ENCODE measurements at regions not wholly inside any gene's neighbourhood (a gene's known extent, or its start where the extent isn't known, plus 50 kb on each side); places are given as distances from the start of the nearest gene placed in this dataset.

DNA sequence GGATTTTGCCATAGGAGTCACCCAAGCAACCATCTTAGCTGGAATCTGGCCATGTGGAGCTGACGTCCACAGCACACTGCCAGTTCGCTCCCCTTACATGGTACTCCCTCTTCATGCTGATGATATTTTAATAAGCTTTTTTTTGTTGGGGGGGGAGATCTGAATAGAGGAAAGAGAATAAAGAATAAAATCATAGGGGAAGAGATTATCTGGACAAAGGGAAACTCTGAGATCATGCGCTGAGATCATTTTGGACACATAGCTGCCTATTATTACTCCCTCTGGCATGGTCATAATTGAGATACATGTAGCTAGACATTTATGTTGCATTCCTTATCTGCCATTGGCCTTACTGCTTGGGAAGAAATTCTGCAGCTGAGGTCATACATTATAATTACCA lies 282.7 kb downstream of the HTR7 start:
- no peaks in the 10 kb centered on the region for H3K36me3 ChIP-seq (ENCODE audit: control insufficient read depth in 5 of 5, insufficient read depth in 5 of 5, low read length in 5 of 5)
- H3K4me1 ChIP-seq (ENCODE audit: control insufficient read depth in 5 of 5, insufficient read depth in 5 of 5, low read length in 5 of 5), result no peaks in the 10 kb centered on the region
- no peak overlapping the region for H3K27ac ChIP-seq (ENCODE audit: low read depth, low read length)
- H3K9me3 ChIP-seq (ENCODE audit: control insufficient read depth in 5 of 5, low read length in 5 of 5), result no peaks in the 10 kb centered on the region
- H3K9ac ChIP-seq (ENCODE audit: low read length in 5 of 5), result no peak overlapping the region
- H3K4me3 ChIP-seq (ENCODE audit: low read depth in 1 of 5, low read length in 5 of 5), result no peak overlapping the region
- peaks cover 0 to 3% (median 0%) of the 10 kb centered on the region in 5 donors for H3K27me3 ChIP-seq (ENCODE audit: control insufficient read depth in 5 of 5, insufficient read depth in 4 of 5, low read length in 5 of 5)

GRCh38 chr10:90577569-90577968 lies 280.3 kb downstream of the HTR7 start:
- Histone ChIP-seq H3K9ac (ENCODE audit: low read length in 5 of 5) (no peak overlapping the region), H3K4me1 (ENCODE audit: control insufficient read depth in 5 of 5, insufficient read depth in 5 of 5, low read length in 5 of 5) (no peaks in the 10 kb centered on the region), H3K36me3 (ENCODE audit: control insufficient read depth in 5 of 5, insufficient read depth in 5 of 5, low read length in 5 of 5) (no peaks in the 10 kb centered on the region), H3K4me3 (ENCODE audit: low read depth in 1 of 5, low read length in 5 of 5) (no peak overlapping the region), H3K27ac (ENCODE audit: low read depth, low read length) (no peak overlapping the region), H3K9me3 (ENCODE audit: control insufficient read depth in 5 of 5, low read length in 5 of 5) (no peaks in the 10 kb centered on the region), H3K27me3 (ENCODE audit: control insufficient read depth in 5 of 5, insufficient read depth in 4 of 5, low read length in 5 of 5) (peaks cover 0 to 3% (median 0%) of the 10 kb centered on the region in 5 donors)

DNA sequence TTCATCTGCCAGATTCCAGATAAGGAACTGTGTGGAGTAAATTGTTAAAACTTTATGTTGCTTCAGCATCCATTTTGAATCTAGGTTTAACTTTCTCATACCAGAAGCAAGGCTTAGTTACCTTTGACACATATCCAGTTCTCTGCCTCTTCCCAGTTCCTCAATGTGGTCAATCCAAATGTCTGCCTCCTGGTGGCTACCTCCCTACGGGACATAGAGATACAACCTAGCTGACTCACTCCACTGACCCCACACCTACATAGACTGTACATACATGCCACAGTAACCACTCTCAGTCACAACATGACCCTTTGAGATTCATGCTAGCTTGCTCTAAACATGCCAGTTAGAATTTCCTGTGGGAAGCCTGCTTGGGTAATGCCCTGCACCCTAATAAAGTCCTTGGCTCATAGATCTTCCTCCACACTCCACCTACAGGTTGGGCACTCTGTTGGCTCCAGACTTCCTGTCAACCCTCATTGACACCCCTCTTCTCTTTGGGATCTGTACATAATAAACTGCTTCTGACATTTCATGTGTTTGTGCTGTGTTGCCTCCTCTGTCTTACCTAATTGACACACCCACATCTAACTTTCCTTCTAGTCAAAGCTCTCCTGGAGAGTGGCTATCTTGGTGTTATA lies 278.1 kb downstream of the HTR7 start:
- H3K36me3 ChIP-seq (ENCODE audit: control insufficient read depth in 5 of 5, insufficient read depth in 5 of 5, low read length in 5 of 5), result no peaks in the 10 kb centered on the region
- no peaks in the 10 kb centered on the region for H3K9me3 ChIP-seq (ENCODE audit: control insufficient read depth in 5 of 5, low read length in 5 of 5)
- no peaks in the 10 kb centered on the region for H3K27me3 ChIP-seq (ENCODE audit: control insufficient read depth in 5 of 5, insufficient read depth in 4 of 5, low read length in 5 of 5)
- no peaks in the 10 kb centered on the region for H3K4me1 ChIP-seq (ENCODE audit: control insufficient read depth in 5 of 5, insufficient read depth in 5 of 5, low read length in 5 of 5)
- no peak overlapping the region for H3K4me3 ChIP-seq (ENCODE audit: low read depth in 1 of 5, low read length in 5 of 5)
- no peak overlapping the region for H3K27ac ChIP-seq (ENCODE audit: low read depth, low read length)
- H3K9ac ChIP-seq (ENCODE audit: low read length in 5 of 5), result no peak overlapping the region

GRCh38 chr10:90583416-90583815 lies 274.4 kb downstream of the HTR7 start:
- H3K4me1 ChIP-seq (ENCODE audit: control insufficient read depth in 5 of 5, insufficient read depth in 5 of 5, low read length in 5 of 5), result no peaks in the 10 kb centered on the region
- no peak overlapping the region for H3K27ac ChIP-seq (ENCODE audit: low read depth, low read length)
- no peak overlapping the region for H3K9ac ChIP-seq (ENCODE audit: low read length in 5 of 5)
- H3K9me3 ChIP-seq (ENCODE audit: control insufficient read depth in 5 of 5, low read length in 5 of 5), result no peaks in the 10 kb centered on the region
- no peak overlapping the region for H3K4me3 ChIP-seq (ENCODE audit: low read depth in 1 of 5, low read length in 5 of 5)
- peaks cover 0 to 3% (median 0%) of the 10 kb centered on the region in 5 donors for H3K27me3 ChIP-seq (ENCODE audit: control insufficient read depth in 5 of 5, insufficient read depth in 4 of 5, low read length in 5 of 5)
- H3K36me3 ChIP-seq (ENCODE audit: control insufficient read depth in 5 of 5, insufficient read depth in 5 of 5, low read length in 5 of 5), result no peaks in the 10 kb centered on the region

DNA sequence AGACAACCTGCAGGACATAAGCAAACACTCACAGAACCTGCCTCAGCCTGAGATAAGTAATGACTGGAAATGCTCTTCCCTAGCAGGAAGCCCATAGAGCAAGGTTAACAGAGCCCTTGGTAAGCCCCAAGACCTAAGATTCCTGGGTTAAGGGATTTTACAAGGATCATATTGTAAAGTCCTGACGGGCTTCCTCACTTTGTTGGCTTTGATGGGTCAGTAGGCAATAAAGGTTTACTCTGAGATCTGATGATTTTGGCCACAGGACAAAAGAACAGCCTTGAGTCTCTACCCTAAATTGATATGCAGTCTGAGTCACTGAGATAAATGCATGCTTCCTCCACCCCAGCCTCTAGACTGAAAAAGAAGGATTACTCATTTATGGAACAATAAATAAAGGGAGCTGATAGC lies 270.8 kb downstream of the HTR7 start:
- Histone ChIP-seq H3K4me3 (ENCODE audit: low read depth in 1 of 5, low read length in 5 of 5) (no peak overlapping the region), H3K27me3 (ENCODE audit: control insufficient read depth in 5 of 5, insufficient read depth in 4 of 5, low read length in 5 of 5) (peaks cover 0 to 3% (median 0%) of the 10 kb centered on the region in 5 donors), H3K4me1 (ENCODE audit: control insufficient read depth in 5 of 5, insufficient read depth in 5 of 5, low read length in 5 of 5) (peaks cover 0 to 5% (median 0%) of the 10 kb centered on the region in 5 donors)

GRCh38 chr10:90587561-90587960 lies 270.3 kb downstream of the HTR7 start:
- H3K27ac ChIP-seq (ENCODE audit: low read depth, low read length), result no peak overlapping the region
- no peaks in the 10 kb centered on the region for H3K9me3 ChIP-seq (ENCODE audit: control insufficient read depth in 5 of 5, low read length in 5 of 5)
- H3K27me3 ChIP-seq (ENCODE audit: control insufficient read depth in 5 of 5, insufficient read depth in 4 of 5, low read length in 5 of 5), result peaks cover 0 to 3% (median 0%) of the 10 kb centered on the region in 5 donors
- no peaks in the 10 kb centered on the region for H3K36me3 ChIP-seq (ENCODE audit: control insufficient read depth in 5 of 5, insufficient read depth in 5 of 5, low read length in 5 of 5)
- H3K4me1 ChIP-seq (ENCODE audit: control insufficient read depth in 5 of 5, insufficient read depth in 5 of 5, low read length in 5 of 5), result peaks cover 0 to 5% (median 0%) of the 10 kb centered on the region in 5 donors
- H3K4me3 ChIP-seq (ENCODE audit: low read depth in 1 of 5, low read length in 5 of 5), result no peak overlapping the region
- no peak overlapping the region for H3K9ac ChIP-seq (ENCODE audit: low read length in 5 of 5)

More for the DNA sequence above, 270.8 kb downstream of the HTR7 start:
- Histone ChIP-seq H3K9me3 (ENCODE audit: control insufficient read depth in 5 of 5, low read length in 5 of 5) (no peaks in the 10 kb centered on the region), H3K27ac (ENCODE audit: low read depth, low read length) (no peak overlapping the region), H3K36me3 (ENCODE audit: control insufficient read depth in 5 of 5, insufficient read depth in 5 of 5, low read length in 5 of 5) (no peaks in the 10 kb centered on the region), H3K9ac (ENCODE audit: low read length in 5 of 5) (no peak overlapping the region)

DNA sequence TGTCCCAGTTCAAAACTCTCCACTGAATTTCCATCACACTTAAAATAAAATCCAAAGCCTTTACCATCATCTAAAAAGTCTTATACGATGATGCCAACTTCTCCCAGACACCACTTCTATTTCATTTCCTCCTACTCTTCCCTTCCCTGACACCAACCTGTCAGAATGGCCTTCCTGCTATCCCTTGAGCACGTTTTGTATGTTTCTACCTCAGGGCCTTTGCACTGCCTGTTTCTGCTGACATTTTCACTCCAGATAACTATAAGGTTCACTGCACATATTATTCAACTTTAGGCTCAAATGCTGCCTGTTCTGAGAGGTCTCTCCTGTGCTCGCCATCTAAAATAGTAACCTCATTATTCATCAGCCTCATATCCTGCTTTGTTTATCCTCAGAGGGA lies 269.6 kb downstream of the HTR7 start:
- Histone ChIP-seq H3K9me3 (ENCODE audit: control insufficient read depth in 5 of 5, low read length in 5 of 5) (no peaks in the 10 kb centered on the region), H3K4me1 (ENCODE audit: control insufficient read depth in 5 of 5, insufficient read depth in 5 of 5, low read length in 5 of 5) (peaks cover 0 to 5% (median 0%) of the 10 kb centered on the region in 5 donors), H3K9ac (ENCODE audit: low read length in 5 of 5) (no peak overlapping the region), H3K4me3 (ENCODE audit: low read depth in 1 of 5, low read length in 5 of 5) (no peak overlapping the region), H3K27ac (ENCODE audit: low read depth, low read length) (no peak overlapping the region), H3K36me3 (ENCODE audit: control insufficient read depth in 5 of 5, insufficient read depth in 5 of 5, low read length in 5 of 5) (no peaks in the 10 kb centered on the region), H3K27me3 (ENCODE audit: control insufficient read depth in 5 of 5, insufficient read depth in 4 of 5, low read length in 5 of 5) (peaks cover 0 to 3% (median 0%) of the 10 kb centered on the region in 5 donors)

GRCh38 chr10:90589825-90590224 lies 268.0 kb downstream of the HTR7 start:
- Histone ChIP-seq H3K27ac (ENCODE audit: low read depth, low read length) (no peak overlapping the region), H3K27me3 (ENCODE audit: control insufficient read depth in 5 of 5, insufficient read depth in 4 of 5, low read length in 5 of 5) (peaks cover 0 to 3% (median 0%) of the 10 kb centered on the region in 5 donors), H3K9ac (ENCODE audit: low read length in 5 of 5) (no peak overlapping the region), H3K9me3 (ENCODE audit: control insufficient read depth in 5 of 5, low read length in 5 of 5) (no peaks in the 10 kb centered on the region), H3K4me3 (ENCODE audit: low read depth in 1 of 5, low read length in 5 of 5) (no peak overlapping the region), H3K4me1 (ENCODE audit: control insufficient read depth in 5 of 5, insufficient read depth in 5 of 5, low read length in 5 of 5) (peaks cover 0 to 5% (median 0%) of the 10 kb centered on the region in 5 donors), H3K36me3 (ENCODE audit: control insufficient read depth in 5 of 5, insufficient read depth in 5 of 5, low read length in 5 of 5) (no peaks in the 10 kb centered on the region)

- Histone ChIP-seq H3K4me3 (ENCODE audit: low read depth in 1 of 5, low read length in 5 of 5) (no peak overlapping the region), H3K4me1 (ENCODE audit: control insufficient read depth in 5 of 5, insufficient read depth in 5 of 5, low read length in 5 of 5) (peaks cover 0 to 5% (median 0%) of the 10 kb centered on the region in 5 donors), H3K9ac (ENCODE audit: low read length in 5 of 5) (no peak overlapping the region), H3K9me3 (ENCODE audit: control insufficient read depth in 5 of 5, low read length in 5 of 5) (no peaks in the 10 kb centered on the region), H3K27me3 (ENCODE audit: control insufficient read depth in 5 of 5, insufficient read depth in 4 of 5, low read length in 5 of 5) (peaks cover 0 to under 1% (median 0%) of the 10 kb centered on the region in 5 donors), H3K27ac (ENCODE audit: low read depth, low read length) (no peak overlapping the region), H3K36me3 (ENCODE audit: control insufficient read depth in 5 of 5, insufficient read depth in 5 of 5, low read length in 5 of 5) (no peaks in the 10 kb centered on the region)
Measured at GRCh38 chr10:90591629-90592028, 266.2 kb downstream of the HTR7 start.

DNA sequence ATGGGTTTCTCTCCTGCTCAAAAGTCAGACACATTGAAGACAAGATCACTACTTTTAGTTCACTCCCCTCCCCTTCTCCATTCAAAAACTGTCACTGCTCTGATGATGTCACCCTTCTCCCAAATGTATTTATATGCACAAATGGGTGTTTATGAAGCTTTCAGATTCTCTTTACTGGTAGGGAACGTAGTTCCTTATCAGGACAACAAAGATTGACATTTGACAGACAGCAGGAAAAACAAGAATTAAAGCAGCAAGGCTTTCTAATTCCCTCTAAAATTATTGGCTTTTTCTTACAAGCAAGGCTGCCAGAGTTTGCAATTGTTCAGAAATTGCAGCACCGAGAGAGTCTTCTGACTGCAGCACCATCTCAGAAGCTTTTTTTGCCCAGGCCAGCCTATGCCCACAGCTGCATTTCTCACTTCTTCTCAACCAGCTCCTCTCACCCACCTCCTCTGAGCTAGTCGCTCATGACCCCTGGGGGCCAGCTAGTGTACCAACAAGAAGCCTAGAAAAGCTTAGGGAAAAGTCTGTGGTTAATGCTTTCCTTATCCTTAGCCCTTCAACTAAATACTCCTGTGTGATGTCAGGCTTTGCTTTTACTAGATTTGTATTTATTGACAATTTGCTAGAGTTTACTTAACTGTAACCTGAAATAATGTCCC lies 265.1 kb downstream of the HTR7 start:
- Histone ChIP-seq H3K27ac (ENCODE audit: low read depth, low read length) (no peak overlapping the region), H3K27me3 (ENCODE audit: control insufficient read depth in 5 of 5, insufficient read depth in 4 of 5, low read length in 5 of 5) (no peaks in the 10 kb centered on the region)

More for the DNA sequence above, 265.1 kb downstream of the HTR7 start:
- no peaks in the 10 kb centered on the region for H3K36me3 ChIP-seq (ENCODE audit: control insufficient read depth in 5 of 5, insufficient read depth in 5 of 5, low read length in 5 of 5)
- no peak overlapping the region for H3K4me3 ChIP-seq (ENCODE audit: low read depth in 1 of 5, low read length in 5 of 5)
- no peak overlapping the region for H3K9ac ChIP-seq (ENCODE audit: low read length in 5 of 5)
- H3K4me1 ChIP-seq (ENCODE audit: control insufficient read depth in 5 of 5, insufficient read depth in 5 of 5, low read length in 5 of 5), result peaks cover 0 to 5% (median 0%) of the 10 kb centered on the region in 5 donors
- H3K9me3 ChIP-seq (ENCODE audit: control insufficient read depth in 5 of 5, low read length in 5 of 5), result no peaks in the 10 kb centered on the region
